ENCODE measurements at regions not wholly inside any gene's neighbourhood (a gene's known extent, or its start where the extent isn't known, plus 50 kb on each side); places are given as distances from the start of the nearest gene placed in this dataset.

GRCh38 chr2:120984046-120984445 lies 248.4 kb downstream of the GLI2 start:
- dilution Hi-C loops (cut with MboI; ENCODE audit: extremely low pct_ligation_motif_present, low sequenced_read_pairs), result no loop called here
- H3K9ac ChIP-seq (replicated peaks; ENCODE audit: extremely low read depth, insufficient read depth, low read length), result no peak overlapping the region
- intact Hi-C loops (cut with micrococcal nuclease), result no loop called here
- H4K20me1 ChIP-seq (replicated peaks; ENCODE audit: control insufficient read depth, extremely low read depth, insufficient read depth, low read length), result no peaks in the 10 kb centered on the region
- H3K36me3 ChIP-seq (ENCODE audit: control insufficient read depth in 2 of 2, extremely low read depth in 1 of 2, insufficient read depth in 2 of 2, low read length in 2 of 2), result no peaks in the 10 kb centered on the region
- POLR2A ChIA-PET, result no interaction called here
- H3K4me2 ChIP-seq (ENCODE audit: insufficient read depth, low read length), result no peak overlapping the region
- FAIRE-seq, result no peak
- no peak overlapping the region for H3K27ac ChIP-seq (ENCODE audit: insufficient read depth, low read depth, low read length)
- H2AFZ ChIP-seq (ENCODE audit: low read depth, low read length), result no peak overlapping the region
- TF ChIP-seq MAX (IDR thresholded peaks at IDR 0.05; ENCODE audit: insufficient read depth, insufficient read length), result no peak
- TF ChIP-seq MYC (IDR thresholded peaks at IDR 0.05; ENCODE audit: low read depth, low read length), result no peak
- TF ChIP-seq POLR2AphosphoS5 (IDR thresholded peaks at IDR 0.05; ENCODE audit: insufficient read depth, low read depth, low read length), result no peak
- no peak for TF ChIP-seq POLR2A (IDR thresholded peaks at IDR 0.05; ENCODE audit: low read depth, low read length)
- TF ChIP-seq, protein P1, sequence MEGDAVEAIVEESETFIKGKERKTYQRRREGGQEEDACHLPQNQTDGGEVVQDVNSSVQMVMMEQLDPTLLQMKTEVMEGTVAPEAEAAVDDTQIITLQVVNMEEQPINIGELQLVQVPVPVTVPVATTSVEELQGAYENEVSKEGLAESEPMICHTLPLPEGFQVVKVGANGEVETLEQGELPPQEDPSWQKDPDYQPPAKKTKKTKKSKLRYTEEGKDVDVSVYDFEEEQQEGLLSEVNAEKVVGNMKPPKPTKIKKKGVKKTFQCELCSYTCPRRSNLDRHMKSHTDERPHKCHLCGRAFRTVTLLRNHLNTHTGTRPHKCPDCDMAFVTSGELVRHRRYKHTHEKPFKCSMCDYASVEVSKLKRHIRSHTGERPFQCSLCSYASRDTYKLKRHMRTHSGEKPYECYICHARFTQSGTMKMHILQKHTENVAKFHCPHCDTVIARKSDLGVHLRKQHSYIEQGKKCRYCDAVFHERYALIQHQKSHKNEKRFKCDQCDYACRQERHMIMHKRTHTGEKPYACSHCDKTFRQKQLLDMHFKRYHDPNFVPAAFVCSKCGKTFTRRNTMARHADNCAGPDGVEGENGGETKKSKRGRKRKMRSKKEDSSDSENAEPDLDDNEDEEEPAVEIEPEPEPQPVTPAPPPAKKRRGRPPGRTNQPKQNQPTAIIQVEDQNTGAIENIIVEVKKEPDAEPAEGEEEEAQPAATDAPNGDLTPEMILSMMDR (IDR thresholded peaks at IDR 0.05; ENCODE audit: extremely low read depth in 1 of 2, insufficient read depth in 1 of 2, low read depth in 1 of 2, low read length in 2 of 2), result no peak
- TF ChIP-seq GATA2 (IDR thresholded peaks at IDR 0.05; ENCODE audit: insufficient read depth, insufficient read length, low read depth, low read length), result no peak
- TF ChIP-seq JUN (IDR thresholded peaks at IDR 0.05; ENCODE audit: borderline replicate concordance, insufficient read depth, insufficient read length, low read depth), result no peak
- TF ChIP-seq EZH2 (IDR thresholded peaks at IDR 0.05; ENCODE audit: borderline replicate concordance, low read depth, low read length, severe bottlenecking), result no peak
- TF ChIP-seq FOS (IDR thresholded peaks at IDR 0.05; ENCODE audit: borderline replicate concordance, insufficient read depth, low read length), result no peak
- H3K9me3 ChIP-seq (replicated peaks; ENCODE audit: control insufficient read depth, insufficient read depth, low read length), result no peaks in the 10 kb centered on the region
- no peaks in the 10 kb centered on the region for H3K9me1 ChIP-seq (replicated peaks; ENCODE audit: control insufficient read depth, extremely low read depth, insufficient read depth, low read length)
- no TSS peak for BruUV-seq (replicated peaks)
- H3K27me3 ChIP-seq (ENCODE audit: control insufficient read depth in 2 of 2, insufficient read depth in 2 of 2, low read length in 2 of 2), result peaks cover 0 to 2% of the 10 kb centered on the region in 2 experiments
- CTCF ChIA-PET, result no interaction called here
- H3K4me1 ChIP-seq (ENCODE audit: control insufficient read depth, extremely low read depth, insufficient read depth, low read length), result no peaks in the 10 kb centered on the region
- no peak overlapping the region for H3K4me3 ChIP-seq (replicated peaks in 1 of 3; ENCODE audit: insufficient read depth in 1 of 3, low read depth in 1 of 3, low read length in 3 of 3)
- H3K79me2 ChIP-seq (ENCODE audit: control insufficient read depth, insufficient read depth, low read length), result no peaks in the 10 kb centered on the region
- DNase-seq (ENCODE audit: low read depth, low spot score), result no peak
